GM21576 (cell line): ENCODE measurements at regions not wholly inside any gene's neighbourhood (a gene's known extent, or its start where the extent isn't known, plus 50 kb on each side); places are given as distances from the start of the nearest gene placed in this dataset.
"Not testable (repeated sequence)": the region's sequence is repeated elsewhere in the genome, so short reads cannot be mapped to it uniquely, and the experiment has no call there.

ENCODE experiments used
- ATAC-seq: cut with Tn5 transposase; IDR thresholded peaks from one replicate; pipeline ENCODE4 v1.9.1; 2021; ENCODE audit warnings: mild to moderate bottlenecking, moderate library complexity; ENCODE audit not compliant: unreplicated experiment

GRCh38 chr10:28188526-28188925 lies 114.3 kb downstream of the MPP7 start:
- ATAC-seq = no peak

- no peak for ATAC-seq
Measured at GRCh38 chr10:28186887-28187578, 115.8 kb downstream of the MPP7 start.

- ATAC-seq = no peak
Measured at GRCh38 chr10:28186461-28186860, 116.4 kb downstream of the MPP7 start.

- ATAC-seq = no peak
Measured at GRCh38 chr10:28184810-28185209, 118.1 kb downstream of the MPP7 start.

GRCh38 chr10:28181478-28182096 lies 121.3 kb downstream of the MPP7 start:
- ATAC-seq = no peak

GRCh38 chr10:28180654-28181053 lies 122.2 kb downstream of the MPP7 start:
- no peak for ATAC-seq

GRCh38 chr10:28179743-28180099 lies 123.1 kb downstream of the MPP7 start:
- ATAC-seq = no peak

- peak; percentile 52 for ATAC-seq
Measured at GRCh38 chr10:28179006-28179742, 123.7 kb downstream of the MPP7 start.

GRCh38 chr10:28177944-28178637 lies 124.8 kb downstream of the MPP7 start:
- ATAC-seq = peak; percentile 71

GRCh38 chr10:28176498-28176897 lies 126.4 kb downstream of the MPP7 start:
- not testable (repeated sequence) for ATAC-seq

- ATAC-seq = no peak
Measured at GRCh38 chr10:28172223-28172610, 130.6 kb downstream of the MPP7 start.

GRCh38 chr10:28171468-28172222 lies 131.2 kb downstream of the MPP7 start:
- ATAC-seq = no peak

- ATAC-seq = peak; percentile 76
Measured at GRCh38 chr10:28169525-28169924, 133.3 kb downstream of the MPP7 start.

- no peak for ATAC-seq
Measured at GRCh38 chr10:28160866-28161405, 141.9 kb downstream of the MPP7 start.

GRCh38 chr10:28157379-28157778 lies 145.5 kb downstream of the MPP7 start:
- no peak for ATAC-seq

GRCh38 chr10:28155726-28156125 lies 147.1 kb downstream of the MPP7 start:
- no peak for ATAC-seq

- no peak for ATAC-seq
Measured at GRCh38 chr10:28151636-28152035, 151.2 kb downstream of the MPP7 start.

GRCh38 chr10:28149746-28150145 lies 150.9 kb upstream of the ODAD2 start:
- ATAC-seq = no peak

- no peak for ATAC-seq
Measured at GRCh38 chr10:28147706-28148105, 148.8 kb upstream of the ODAD2 start.

GRCh38 chr10:28139138-28139537 lies 140.3 kb upstream of the ODAD2 start:
- no peak for ATAC-seq
